Endodermal cell (in vitro differentiated cells): ENCODE measurements at regions not wholly inside any gene's neighbourhood (a gene's known extent, or its start where the extent isn't known, plus 50 kb on each side); places are given as distances from the start of the nearest gene placed in this dataset.
"Not testable (repeated sequence)": the region's sequence is repeated elsewhere in the genome, so short reads cannot be mapped to it uniquely, and the experiment has no call there.

Source experiments
- DNase-seq: peaks from one replicate; pipeline ENCODE4 v3.0.0-alpha.2; 2017
- H3K27ac ChIP-seq: 2 replicates; pipeline ENCODE4 v1.5.1; 2013; ENCODE audit warnings: mild to moderate bottlenecking, low read depth, low read length, moderate library complexity
- H3K27me3 ChIP-seq: 2 replicates; pipeline ENCODE4 v1.6.1; 2013; ENCODE audit warnings: mild to moderate bottlenecking, low read length, moderate library complexity; ENCODE audit not compliant: insufficient read depth, control insufficient read depth, poor library complexity, severe bottlenecking
- H3K36me3 ChIP-seq: 2 replicates; pipeline ENCODE4 v1.7.0; 2013; ENCODE audit warnings: mild to moderate bottlenecking, low read length, moderate library complexity; ENCODE audit not compliant: control insufficient read depth, insufficient read depth
- H3K4me1 ChIP-seq: one replicate; pipeline ENCODE4 v1.7.0; 2013; ENCODE audit warnings: low read length; ENCODE audit not compliant: control insufficient read depth, insufficient read depth
- H3K4me3 ChIP-seq: 2 replicates; pipeline ENCODE4 v1.5.1; 2013; ENCODE audit warnings: mild to moderate bottlenecking, low read length, moderate library complexity
- H3K9ac ChIP-seq: 2 replicates; pipeline ENCODE4 v1.6.1; 2013; ENCODE audit warnings: mild to moderate bottlenecking, low read length, moderate library complexity; ENCODE audit not compliant: poor library complexity, severe bottlenecking; ENCODE audit errors: extremely low read depth
- H3K9me3 ChIP-seq: 2 replicates; pipeline ENCODE4 v1.6.1; 2013; ENCODE audit warnings: mild to moderate bottlenecking, low read length, moderate library complexity; ENCODE audit not compliant: control insufficient read depth
- H3K27ac Mint-ChIP-seq: 2 replicates; pipeline ENCODE4 v1.8.0; 2020; ENCODE audit warnings: mixed read lengths
- H3K27me3 Mint-ChIP-seq: 2 replicates; pipeline ENCODE4 v1.8.0; 2021; ENCODE audit warnings: mild to moderate bottlenecking, mixed read lengths; ENCODE audit not compliant: insufficient read depth
- H3K36me3 Mint-ChIP-seq: 2 replicates; pipeline ENCODE4 v1.8.0; 2020; ENCODE audit warnings: low read depth, mixed read lengths
- H3K4me1 Mint-ChIP-seq: 2 replicates; pipeline ENCODE4 v1.8.0; 2020; ENCODE audit warnings: mixed read lengths
- H3K4me3 Mint-ChIP-seq: 2 replicates; pipeline ENCODE4 v1.8.0; 2020; ENCODE audit warnings: mild to moderate bottlenecking, moderate library complexity, mixed read lengths
- H3K9me3 Mint-ChIP-seq: 2 replicates; pipeline ENCODE4 v1.8.0; 2020; ENCODE audit warnings: mild to moderate bottlenecking, mixed read lengths
- CTCF ChIP-seq: fragments of 200-600 bp; sonication (generic); conservative IDR thresholded peaks from 2 replicates; pipeline ENCODE4 v1.5.0; 2021; ENCODE audit warnings: antibody characterized with exemption, mild to moderate bottlenecking
- WGBS, 2 experiments: methylation state at CpG; one replicate each; pipeline versions ENCODE4 v1.1.5 to v1.1.7; 2013; ENCODE audit warnings: missing lambda C conversion rate in 2 of 2, mixed read lengths in 1 of 2; ENCODE audit not compliant: insufficient coverage in 1 of 2, insufficient read length in 1 of 2; 5-methylcytosine and 5-hydroxymethylcytosine counted together

- Mint-ChIP-seq H3K27me3 (peaks cover 2% of the 10 kb centered on the region), H3K4me1 (peaks cover 3% of the 10 kb centered on the region), H3K4me3 (no peak overlapping the region), H3K36me3 (no peaks in the 10 kb centered on the region), H3K27ac (no peak overlapping the region), H3K9me3 (peaks cover 8% of the 10 kb centered on the region)
- Histone ChIP-seq H3K9me3 (no peaks in the 10 kb centered on the region), H3K27me3 (no peaks in the 10 kb centered on the region), H3K9ac (no peak overlapping the region), H3K27ac (no peak overlapping the region), H3K36me3 (no peaks in the 10 kb centered on the region), H3K4me3 (no peak overlapping the region), H3K4me1 (no peaks in the 10 kb centered on the region)
- no peak for TF ChIP-seq CTCF
- DNase-seq: no peak
Observed at GRCh38 chr11:28794405-28794804, 686.2 kb downstream of the METTL15 start.

- Histone ChIP-seq H3K9ac (no peak overlapping the region), H3K4me1 (no peaks in the 10 kb centered on the region), H3K27me3 (no peaks in the 10 kb centered on the region), H3K27ac (no peak overlapping the region), H3K9me3 (no peaks in the 10 kb centered on the region), H3K36me3 (no peaks in the 10 kb centered on the region), H3K4me3 (no peak overlapping the region)
- WGBS, 2 experiments: 74% methylated on average over 8 of the region's 8 CpGs; no CpG with 5 or more reads in 1 of the 2 experiments
- peak; percentile 84 for DNase-seq
- H3K27ac Mint-ChIP-seq: no peak overlapping the region
- H3K4me1 Mint-ChIP-seq: peaks cover 2% of the 10 kb centered on the region
- H3K4me3 Mint-ChIP-seq: no peak overlapping the region
- no peak for TF ChIP-seq CTCF
- peaks cover 8% of the 10 kb centered on the region for H3K9me3 Mint-ChIP-seq
- H3K36me3 Mint-ChIP-seq: no peaks in the 10 kb centered on the region
- H3K27me3 Mint-ChIP-seq: peaks cover 2% of the 10 kb centered on the region
Observed at GRCh38 chr11:28793282-28793738, 685.1 kb downstream of the METTL15 start.

GRCh38 chr11:28792856-28793255, 684.7 kb downstream of the METTL15 start:
- no peaks in the 10 kb centered on the region for H3K4me1 ChIP-seq
- H3K9me3 ChIP-seq: no peaks in the 10 kb centered on the region
- H3K4me1 Mint-ChIP-seq: no peaks in the 10 kb centered on the region
- H3K27ac Mint-ChIP-seq: no peak overlapping the region
- no peaks in the 10 kb centered on the region for H3K27me3 ChIP-seq
- H3K4me3 Mint-ChIP-seq: no peak overlapping the region
- H3K9ac ChIP-seq: no peak overlapping the region
- H3K36me3 ChIP-seq: no peaks in the 10 kb centered on the region
- H3K27ac ChIP-seq: no peak overlapping the region
- no peak overlapping the region for H3K4me3 ChIP-seq
- WGBS, 2 experiments: 91% methylated on average over 2 of the region's 2 CpGs; no CpG with 5 or more reads in 1 of the 2 experiments
- H3K9me3 Mint-ChIP-seq: peaks cover 8% of the 10 kb centered on the region
- no peaks in the 10 kb centered on the region for H3K36me3 Mint-ChIP-seq
- DNase-seq: no peak
- H3K27me3 Mint-ChIP-seq: peaks cover 2% of the 10 kb centered on the region
- TF ChIP-seq CTCF: no peak

GRCh38 chr11:28787897-28788296, 679.7 kb downstream of the METTL15 start:
- not testable (repeated sequence) for H3K27ac ChIP-seq, H3K4me3 Mint-ChIP-seq, DNase-seq, H3K27me3 ChIP-seq, H3K4me1 ChIP-seq, H3K27ac Mint-ChIP-seq, H3K27me3 Mint-ChIP-seq, H3K4me1 Mint-ChIP-seq, H3K9me3 ChIP-seq, H3K36me3 Mint-ChIP-seq, H3K4me3 ChIP-seq, H3K9ac ChIP-seq, H3K36me3 ChIP-seq
- 88 to 100% methylated on average over 1 to 2 of the region's 2 CpGs for WGBS, 2 experiments
- peaks cover 23% of the 10 kb centered on the region for H3K9me3 Mint-ChIP-seq
